BLaER1 treated with 17β-estradiol and CSF1 and Interleukin-3, amounts not matched to agents 10 nM and 100 nM (cell line): ENCODE measurements at regions not wholly inside any gene's neighbourhood (a gene's known extent, or its start where the extent isn't known, plus 50 kb on each side); places are given as distances from the start of the nearest gene placed in this dataset.
"Not testable (repeated sequence)": the region's sequence is repeated elsewhere in the genome, so short reads cannot be mapped to it uniquely, and the experiment has no call there.

Experiments used
- H3K27ac ChIP-seq, 11 experiments: shearing (Covaris generic); formaldehyde crosslinking; 2 replicates each; pipeline ENCODE4 v1.8.1; 2022
- H3K27me3 ChIP-seq, 11 experiments: shearing (Covaris generic); formaldehyde crosslinking; 2 replicates each; pipeline ENCODE4 v1.8.1; 2022
- H3K36me3 ChIP-seq, 11 experiments: shearing (Covaris generic); formaldehyde crosslinking; 2 replicates each; pipeline ENCODE4 v1.8.1; 2022
- H3K4me1 ChIP-seq, 10 experiments: shearing (Covaris generic); formaldehyde crosslinking; 2 replicates each; pipeline ENCODE4 v1.8.1; 2022
- H3K4me2 ChIP-seq, 11 experiments: shearing (Covaris generic); formaldehyde crosslinking; 2 replicates each; pipeline ENCODE4 v1.8.1; 2022
- H3K4me3 ChIP-seq, 10 experiments: shearing (Covaris generic); formaldehyde crosslinking; 2 replicates each; pipeline ENCODE4 v1.8.1; 2022
- H3K9ac ChIP-seq, 11 experiments: shearing (Covaris generic); formaldehyde crosslinking; 2 replicates each; pipeline ENCODE4 v1.8.1; 2022
- H3K9me3 ChIP-seq, 11 experiments: shearing (Covaris generic); formaldehyde crosslinking; replicated peaks in 1 of 11; 2 replicates each; pipeline ENCODE4 v1.8.1; 2022
- H4K20me1 ChIP-seq, 11 experiments: shearing (Covaris generic); formaldehyde crosslinking; 2 replicates each; pipeline ENCODE4 v1.8.1; 2022
- Cebpa-rat ChIP-seq, 11 experiments: shearing (Covaris generic); IDR thresholded peaks; 2 replicates each; pipeline ENCODE4 v1.8.1; 2022

DNA sequence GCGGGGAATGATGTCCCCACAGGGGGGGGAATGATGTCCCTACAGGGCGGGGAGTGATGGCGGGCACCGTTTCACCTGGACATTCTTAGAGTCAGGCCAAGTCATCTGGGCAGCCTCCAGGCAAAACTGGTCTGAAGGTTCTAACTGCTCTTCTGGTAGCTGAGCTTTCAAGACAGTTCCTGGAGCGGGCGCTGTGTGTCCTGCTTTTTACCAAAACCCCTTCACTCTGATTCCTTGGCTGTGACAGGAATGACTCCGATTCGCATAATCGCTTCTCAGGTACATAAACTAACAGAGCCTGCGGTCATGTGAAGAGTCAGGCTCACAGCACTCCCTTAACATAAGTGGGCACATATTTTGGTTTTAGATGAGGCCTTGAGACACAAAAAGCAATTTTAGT is 836.0 kb downstream of the TRIML1 start:
- TF ChIP-seq Cebpa-rat (IDR thresholded peaks at IDR 0.05), result no peak

DNA sequence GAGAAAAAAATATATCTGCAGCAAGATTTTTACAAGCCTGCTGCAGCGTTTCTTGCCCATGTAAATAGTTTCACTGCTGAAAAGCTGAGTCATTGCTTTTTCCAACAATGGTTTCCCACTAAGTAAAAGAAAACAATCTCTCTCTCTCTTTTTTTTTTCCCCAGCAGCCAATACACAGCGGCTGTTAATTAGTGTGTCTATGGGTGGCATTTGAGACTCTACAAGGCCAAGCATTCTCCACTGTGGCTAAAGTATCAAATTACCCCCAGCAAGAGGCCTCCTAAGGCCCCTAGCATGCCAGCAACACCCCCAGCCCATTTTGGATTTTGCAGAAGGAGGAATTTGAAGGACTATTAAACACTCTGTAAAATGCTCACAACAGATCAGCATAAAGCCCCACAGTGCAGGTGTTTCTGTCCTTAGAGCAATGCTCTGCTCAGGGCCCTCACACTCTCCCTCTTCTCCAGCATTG is 837.4 kb downstream of the TRIML1 start:
- Histone ChIP-seq H3K9ac (no peak overlapping the region), H4K20me1 (no peaks in the 10 kb centered on the region), H3K4me1 (peaks cover 0 to 5% (median 0%) of the 10 kb centered on the region in 10 experiments; a peak in 1 of 20 replicates), H3K4me2 (no peak overlapping the region), H3K4me3 (no peak overlapping the region), H3K9me3 (peaks cover 0 to 4% (median 0%) of the 10 kb centered on the region in 11 experiments; a peak in 3 of 22 replicates), H3K27ac (no peak overlapping the region), H3K36me3 (no peaks in the 10 kb centered on the region), H3K27me3 (no peaks in the 10 kb centered on the region)
- TF ChIP-seq Cebpa-rat (IDR thresholded peaks at IDR 0.05), result no peak

More for the DNA sequence above, 836.0 kb downstream of the TRIML1 start:
- Histone ChIP-seq H3K4me2 (no peak overlapping the region), H3K36me3 (no peaks in the 10 kb centered on the region), H3K4me3 (no peak overlapping the region), H3K4me1 (peaks cover 0 to under 1% (median 0%) of the 10 kb centered on the region in 10 experiments; a peak in 1 of 20 replicates), H3K27me3 (no peaks in the 10 kb centered on the region), H3K9ac (no peak overlapping the region), H3K9me3 (peaks cover 0 to 7% (median 0%) of the 10 kb centered on the region in 11 experiments; a peak in 3 of 22 replicates), H3K27ac (no peak overlapping the region), H4K20me1 (no peaks in the 10 kb centered on the region)

DNA sequence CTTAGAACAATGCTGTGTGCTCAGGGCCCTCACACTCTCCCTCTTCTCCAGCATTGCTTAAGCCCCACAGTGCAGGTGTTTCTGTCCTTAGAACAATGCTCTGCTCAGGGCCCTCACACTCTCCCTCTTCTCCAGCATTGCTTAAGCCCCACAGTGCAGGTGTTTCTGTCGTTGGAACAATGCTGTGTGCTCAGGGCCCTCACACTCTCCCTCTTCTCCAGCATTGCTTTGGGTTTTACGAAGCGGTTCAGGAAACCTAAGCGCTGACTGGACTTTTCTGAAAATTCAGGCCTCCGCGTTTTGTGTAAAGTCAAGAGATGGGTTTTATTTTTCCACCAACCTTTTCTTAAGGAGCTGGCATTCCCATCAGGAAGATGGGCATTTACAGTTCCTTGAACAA is 838.0 kb downstream of the TRIML1 start:
- not testable (repeated sequence) for H3K27ac ChIP-seq, H3K4me1 ChIP-seq, H4K20me1 ChIP-seq, H3K4me2 ChIP-seq, H3K9ac ChIP-seq, H3K36me3 ChIP-seq, H3K9me3 ChIP-seq, H3K27me3 ChIP-seq, H3K4me3 ChIP-seq

DNA sequence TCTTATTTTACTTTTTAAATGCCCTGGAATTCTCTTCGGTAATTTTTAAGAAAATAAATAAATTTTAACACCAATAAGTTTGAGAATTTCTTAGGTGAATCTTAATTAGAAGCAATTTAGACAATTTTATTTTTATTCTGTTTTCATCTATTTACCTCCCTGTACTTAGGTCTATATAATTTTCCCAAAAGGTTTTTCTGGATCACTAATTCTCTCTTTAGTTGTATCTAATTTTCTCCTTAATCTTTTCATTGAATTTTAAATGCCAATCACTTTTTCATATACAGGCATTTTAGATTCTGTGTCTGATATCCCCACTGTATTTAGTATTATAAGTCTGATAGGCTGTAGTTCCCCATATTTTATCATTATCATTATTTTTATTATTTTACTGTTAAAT is 845.3 kb downstream of the TRIML1 start:
- Histone ChIP-seq H3K27me3 (no peaks in the 10 kb centered on the region), H3K4me3 (no peak overlapping the region), H3K4me2 (no peak overlapping the region), H3K9ac (no peak overlapping the region), H3K27ac (no peak overlapping the region), H3K4me1 (peaks cover 0 to 5% (median 0%) of the 10 kb centered on the region in 10 experiments; a peak in 1 of 20 replicates), H3K9me3 (peaks cover 0 to 20% (median 11%) of the 10 kb centered on the region in 11 experiments; a peak in 15 of 22 replicates), H3K36me3 (no peaks in the 10 kb centered on the region), H4K20me1 (no peaks in the 10 kb centered on the region)
- TF ChIP-seq Cebpa-rat (IDR thresholded peaks at IDR 0.05), result no peak

DNA sequence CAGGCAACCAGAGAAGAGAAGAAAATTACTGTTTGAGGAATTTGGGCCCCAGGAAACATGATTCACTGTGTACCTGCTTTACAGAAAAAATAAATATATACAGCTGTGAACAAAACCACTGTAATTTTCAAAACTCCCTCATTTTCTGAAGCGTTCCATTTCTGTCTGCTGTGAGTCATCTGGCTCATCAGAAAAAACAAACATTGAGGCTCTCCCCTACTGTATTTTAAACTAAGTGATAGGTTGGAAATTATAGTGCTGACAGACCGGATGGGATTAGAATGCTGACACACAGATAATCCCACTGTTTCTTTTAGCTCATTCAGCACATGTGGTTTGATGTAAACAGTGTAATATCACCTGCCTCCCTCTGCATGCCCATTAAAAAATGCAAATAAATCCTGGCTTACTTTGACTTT is 847.0 kb downstream of the TRIML1 start:
- H3K4me3 ChIP-seq, result no peak overlapping the region
- no peak overlapping the region for H3K27ac ChIP-seq

DNA sequence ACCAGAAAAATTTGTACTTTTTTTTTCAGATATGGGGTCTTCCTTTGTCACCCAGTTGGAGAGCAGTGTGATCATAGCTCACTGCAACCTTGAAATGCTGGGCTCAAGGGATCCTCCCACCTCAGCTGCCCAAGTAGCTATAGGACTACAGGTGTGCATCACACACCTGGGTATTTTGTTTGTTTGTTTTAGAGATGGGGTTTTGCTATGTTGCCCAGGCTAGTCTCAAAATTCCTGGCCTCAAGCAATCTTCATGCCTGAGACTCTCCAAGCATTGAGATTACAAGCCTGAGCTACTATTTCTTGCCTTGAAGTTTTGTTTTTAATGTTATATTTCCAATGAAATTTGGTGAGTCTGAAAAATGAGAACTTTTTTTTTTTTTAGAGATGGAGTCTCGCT is 847.8 kb downstream of the TRIML1 start:
- peaks cover 0 to 20% (median 11%) of the 10 kb centered on the region in 11 experiments; a peak in 15 of 22 replicates for H3K9me3 ChIP-seq
- H3K9ac ChIP-seq, result no peak overlapping the region
- H3K4me3 ChIP-seq, result no peak overlapping the region
- H3K36me3 ChIP-seq, result no peaks in the 10 kb centered on the region
- H3K4me2 ChIP-seq, result no peak overlapping the region
- H3K4me1 ChIP-seq, result no peaks in the 10 kb centered on the region
- H3K27me3 ChIP-seq, result no peaks in the 10 kb centered on the region
- no peaks in the 10 kb centered on the region for H4K20me1 ChIP-seq
- no peak for TF ChIP-seq Cebpa-rat (IDR thresholded peaks at IDR 0.05)
- no peak overlapping the region for H3K27ac ChIP-seq

More for the DNA sequence above, 847.0 kb downstream of the TRIML1 start:
- no peak overlapping the region for H3K9ac ChIP-seq
- H3K4me1 ChIP-seq, result no peaks in the 10 kb centered on the region
- no peaks in the 10 kb centered on the region for H3K27me3 ChIP-seq
- H4K20me1 ChIP-seq, result no peaks in the 10 kb centered on the region
- no peak overlapping the region for H3K4me2 ChIP-seq
- peaks cover 0 to 20% (median 11%) of the 10 kb centered on the region in 11 experiments; a peak in 15 of 22 replicates for H3K9me3 ChIP-seq
- no peak for TF ChIP-seq Cebpa-rat (IDR thresholded peaks at IDR 0.05)
- H3K36me3 ChIP-seq, result no peaks in the 10 kb centered on the region

DNA sequence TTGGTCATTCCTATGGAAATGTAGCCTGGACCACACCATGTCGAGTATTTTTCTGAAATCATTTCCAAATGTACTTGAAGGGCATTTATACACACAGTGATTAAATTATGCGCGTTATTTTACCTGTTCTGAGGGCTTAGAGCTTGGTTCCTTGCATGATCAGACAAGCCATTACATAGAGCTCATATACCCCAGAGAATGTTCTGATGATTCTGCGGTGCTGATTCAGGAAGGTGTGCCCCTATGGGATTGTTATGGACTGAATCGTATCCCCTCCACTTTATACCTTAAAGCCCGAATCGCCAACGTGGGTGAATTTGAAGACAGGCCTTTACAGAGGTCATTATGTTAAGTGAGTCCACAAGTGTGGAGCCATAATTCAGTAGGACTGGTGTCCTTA is 848.9 kb downstream of the TRIML1 start:
- no peak overlapping the region for H3K4me3 ChIP-seq
- no peaks in the 10 kb centered on the region for H3K27me3 ChIP-seq
- no peaks in the 10 kb centered on the region for H4K20me1 ChIP-seq
- H3K4me1 ChIP-seq, result no peaks in the 10 kb centered on the region
- TF ChIP-seq Cebpa-rat (IDR thresholded peaks at IDR 0.05), result no peak
- H3K9ac ChIP-seq, result no peak overlapping the region
- no peaks in the 10 kb centered on the region for H3K36me3 ChIP-seq
- H3K27ac ChIP-seq, result no peak overlapping the region
- H3K4me2 ChIP-seq, result no peak overlapping the region
- H3K9me3 ChIP-seq, result peaks cover 0 to 20% (median 11%) of the 10 kb centered on the region in 11 experiments; a peak in 15 of 22 replicates

DNA sequence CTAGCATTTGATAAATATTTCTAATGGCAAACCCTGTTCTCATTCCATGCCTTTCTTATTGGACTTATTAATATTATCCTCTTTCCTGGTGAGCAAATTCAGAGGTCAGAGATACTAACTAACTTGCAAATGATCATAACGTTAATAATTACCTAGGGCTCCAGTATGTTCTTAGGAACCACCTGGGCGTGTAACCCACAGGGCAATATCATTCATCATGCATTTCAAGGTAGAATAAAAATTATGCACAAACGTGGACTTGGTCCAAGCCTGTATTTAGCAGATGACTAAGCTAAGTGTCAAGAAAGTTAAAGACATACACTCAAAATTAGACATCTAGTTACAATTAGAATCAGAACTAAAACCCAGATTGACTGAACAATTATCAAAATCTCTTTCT is 850.1 kb downstream of the TRIML1 start:
- peaks cover 0 to 13% (median 10%) of the 10 kb centered on the region in 11 experiments; a peak in 15 of 22 replicates for H3K9me3 ChIP-seq
- H3K4me2 ChIP-seq, result no peak overlapping the region
- H3K4me3 ChIP-seq, result no peak overlapping the region
- H4K20me1 ChIP-seq, result no peaks in the 10 kb centered on the region
- no peaks in the 10 kb centered on the region for H3K27me3 ChIP-seq
- H3K27ac ChIP-seq, result no peak overlapping the region
- TF ChIP-seq Cebpa-rat (IDR thresholded peaks at IDR 0.05), result no peak
- no peaks in the 10 kb centered on the region for H3K4me1 ChIP-seq
- no peaks in the 10 kb centered on the region for H3K36me3 ChIP-seq
- H3K9ac ChIP-seq, result no peak overlapping the region

DNA sequence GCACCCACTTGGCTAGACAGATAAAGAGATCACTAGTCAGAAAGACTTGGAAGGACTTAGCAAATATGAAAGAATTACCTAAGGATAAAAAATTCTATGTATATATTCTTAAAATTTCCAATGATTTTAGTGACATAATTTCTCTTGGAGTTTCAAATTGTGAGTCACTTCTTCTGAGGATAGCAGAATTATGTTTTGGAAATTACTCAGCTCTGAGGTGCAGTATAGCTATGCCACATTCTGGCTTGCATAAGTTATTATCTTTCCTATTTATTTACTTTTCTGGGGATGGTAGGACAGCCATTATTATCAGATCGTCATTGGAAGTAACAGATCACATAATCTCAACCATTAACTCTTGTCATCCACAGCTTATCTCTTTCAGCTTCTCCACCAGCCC is 853.5 kb downstream of the TRIML1 start:
- H3K4me1 ChIP-seq, result no peaks in the 10 kb centered on the region
- no peaks in the 10 kb centered on the region for H3K27me3 ChIP-seq
- no peaks in the 10 kb centered on the region for H4K20me1 ChIP-seq
- no peak overlapping the region for H3K4me2 ChIP-seq
- no peaks in the 10 kb centered on the region for H3K9me3 ChIP-seq
- H3K27ac ChIP-seq, result no peak overlapping the region
- H3K9ac ChIP-seq, result no peak overlapping the region
- H3K36me3 ChIP-seq, result no peaks in the 10 kb centered on the region
- no peak overlapping the region for H3K4me3 ChIP-seq
- TF ChIP-seq Cebpa-rat (IDR thresholded peaks at IDR 0.05), result no peak

DNA sequence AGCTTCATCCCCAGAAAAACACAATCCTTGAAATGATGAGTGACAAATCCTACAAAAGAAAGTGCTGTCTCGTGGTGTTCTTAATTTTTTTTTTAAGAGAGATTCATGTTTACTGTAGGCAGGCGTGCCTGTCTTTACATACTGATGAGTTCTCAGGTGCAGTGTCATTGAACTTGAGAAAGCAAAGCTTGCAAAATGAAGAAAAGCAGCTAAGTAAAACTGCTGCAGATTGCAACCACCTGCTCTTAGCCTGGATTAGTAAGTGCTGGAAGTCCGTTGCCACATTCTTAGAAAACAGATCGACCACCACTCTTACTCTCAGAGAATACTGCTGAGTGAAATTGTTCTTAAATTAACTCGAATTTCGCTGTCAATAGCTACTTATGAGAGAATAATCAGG is 854.6 kb downstream of the TRIML1 start:
- H3K4me3 ChIP-seq, result no peak overlapping the region
- no peaks in the 10 kb centered on the region for H4K20me1 ChIP-seq
- H3K4me1 ChIP-seq, result no peaks in the 10 kb centered on the region
- H3K4me2 ChIP-seq, result no peak overlapping the region
- H3K36me3 ChIP-seq, result no peaks in the 10 kb centered on the region
- H3K9ac ChIP-seq, result no peak overlapping the region
- H3K27ac ChIP-seq, result no peak overlapping the region
- no peaks in the 10 kb centered on the region for H3K27me3 ChIP-seq
- H3K9me3 ChIP-seq, result no peaks in the 10 kb centered on the region
- no peak for TF ChIP-seq Cebpa-rat (IDR thresholded peaks at IDR 0.05)
